Hepatic stellate cell (primary cell): ENCODE measurements at regions not wholly inside any gene's neighbourhood (a gene's known extent, or its start where the extent isn't known, plus 50 kb on each side); places are given as distances from the start of the nearest gene placed in this dataset.
"Not testable (repeated sequence)": the region's sequence is repeated elsewhere in the genome, so short reads cannot be mapped to it uniquely, and the experiment has no call there.

Experiments
- DNase-seq: peaks from one replicate; pipeline ENCODE4 v3.0.0; 2011; ENCODE audit warnings: low spot score

- DNase-seq, result no peak
Observed at GRCh38 chr13:90592943-90593342, 754.5 kb upstream of the MIR17HG start.

GRCh38 chr13:90594681-90595080 is 752.8 kb upstream of the MIR17HG start:
- DNase-seq, result no peak

- DNase-seq, result no peak
Observed at GRCh38 chr13:90605664-90606063, 741.8 kb upstream of the MIR17HG start.

- not testable (repeated sequence) for DNase-seq
Observed at GRCh38 chr13:90606921-90607320, 740.6 kb upstream of the MIR17HG start.

- no peak for DNase-seq
Observed at GRCh38 chr13:90612391-90612790, 735.1 kb upstream of the MIR17HG start.

GRCh38 chr13:90613076-90613795 is 734.3 kb upstream of the MIR17HG start:
- DNase-seq, result no peak

- no peak for DNase-seq
Observed at GRCh38 chr13:90615236-90615635, 732.3 kb upstream of the MIR17HG start.

- no peak for DNase-seq
Observed at GRCh38 chr13:90615767-90616166, 731.7 kb upstream of the MIR17HG start.

- DNase-seq, result no peak
Observed at GRCh38 chr13:90618133-90618532, 729.4 kb upstream of the MIR17HG start.

- DNase-seq, result no peak
Observed at GRCh38 chr13:90622541-90622940, 724.9 kb upstream of the MIR17HG start.

- DNase-seq, result no peak
Observed at GRCh38 chr13:90623318-90624011, 724.0 kb upstream of the MIR17HG start.

GRCh38 chr13:90627813-90628212 is 719.7 kb upstream of the MIR17HG start:
- no peak for DNase-seq

- no peak for DNase-seq
Observed at GRCh38 chr13:90628471-90628870, 719.0 kb upstream of the MIR17HG start.

- no peak for DNase-seq
Observed at GRCh38 chr13:90630716-90631115, 716.8 kb upstream of the MIR17HG start.

GRCh38 chr13:90632184-90632583 is 715.3 kb upstream of the MIR17HG start:
- no peak for DNase-seq

- DNase-seq, result no peak
Observed at GRCh38 chr13:90633849-90634248, 713.6 kb upstream of the MIR17HG start.

- no peak for DNase-seq
Observed at GRCh38 chr13:90640976-90641375, 706.5 kb upstream of the MIR17HG start.

- DNase-seq, result no peak
Observed at GRCh38 chr13:90641884-90642283, 705.6 kb upstream of the MIR17HG start.

- no peak for DNase-seq
Observed at GRCh38 chr13:90645582-90645981, 701.9 kb upstream of the MIR17HG start.

- DNase-seq, result no peak
Observed at GRCh38 chr13:90648497-90648896, 699.0 kb upstream of the MIR17HG start.

- DNase-seq, result no peak
Observed at GRCh38 chr13:90652036-90652435, 695.5 kb upstream of the MIR17HG start.

GRCh38 chr13:90654970-90655369 is 692.5 kb upstream of the MIR17HG start:
- DNase-seq, result no peak

- DNase-seq, result not testable (repeated sequence)
Observed at GRCh38 chr13:90664200-90664599, 683.3 kb upstream of the MIR17HG start.

GRCh38 chr13:90673746-90674145 is 673.7 kb upstream of the MIR17HG start:
- DNase-seq, result no peak
